Osteoblast (primary cell): ENCODE measurements at regions not wholly inside any gene's neighbourhood (a gene's known extent, or its start where the extent isn't known, plus 50 kb on each side); places are given as distances from the start of the nearest gene placed in this dataset.

Experiments used
- DNase-seq: peaks from one replicate; pipeline ENCODE4 v3.0.0; 2011; ENCODE audit warnings: low spot score, mixed read lengths; ENCODE audit not compliant: insufficient read length; ENCODE audit errors: missing footprints
- H2AFZ ChIP-seq: 2 replicates; pipeline ENCODE4 v1.6.0; 2011; ENCODE audit warnings: mild to moderate bottlenecking, low read length
- H3K27ac ChIP-seq: 2 replicates; pipeline ENCODE4 v1.5.1; 2011; ENCODE audit warnings: mild to moderate bottlenecking, low read depth, low read length, moderate library complexity
- H3K27me3 ChIP-seq: 2 replicates; pipeline ENCODE4 v1.6.0; 2012; ENCODE audit warnings: mild to moderate bottlenecking, control low read depth, inconsistent platforms, low read length, moderate library complexity; ENCODE audit not compliant: insufficient read depth
- H3K36me3 ChIP-seq: 2 replicates; pipeline ENCODE4 v1.5.1; 2011; ENCODE audit warnings: mild to moderate bottlenecking, low read length, control low read depth, moderate library complexity; ENCODE audit not compliant: insufficient read depth
- H3K4me1 ChIP-seq: 2 replicates; pipeline ENCODE4 v1.5.1; 2011; ENCODE audit warnings: mild to moderate bottlenecking, low read length, control low read depth, moderate library complexity; ENCODE audit not compliant: insufficient read depth
- H3K4me2 ChIP-seq: 2 replicates; pipeline ENCODE4 v1.6.0; 2011; ENCODE audit warnings: mild to moderate bottlenecking, low read length; ENCODE audit not compliant: insufficient read depth
- H3K4me3 ChIP-seq: fragments of 200-600 bp; sonication (generic); 3 replicates; pipeline ENCODE4 v1.5.1; 2012; ENCODE audit warnings: mild to moderate bottlenecking, low read length, inconsistent platforms; ENCODE audit not compliant: insufficient read depth
- H3K79me2 ChIP-seq: 2 replicates; pipeline ENCODE4 v1.6.0; 2012; ENCODE audit warnings: mild to moderate bottlenecking, low read length, control low read depth, inconsistent platforms; ENCODE audit not compliant: insufficient read depth
- H3K9me3 ChIP-seq: 2 replicates; pipeline ENCODE4 v1.5.1; 2011; ENCODE audit warnings: low read depth, low read length, control low read depth
- H4K20me1 ChIP-seq: 2 replicates; pipeline ENCODE4 v1.6.0; 2012; ENCODE audit warnings: mild to moderate bottlenecking, low read length, control low read depth; ENCODE audit not compliant: insufficient read depth
- CTCF ChIP-seq: IDR thresholded peaks from 2 replicates; pipeline ENCODE4 v1.5.1; 2011; ENCODE audit warnings: mild to moderate bottlenecking, low read depth, low read length, moderate library complexity; ENCODE audit errors: extremely low read depth

- Histone ChIP-seq H3K9me3 (no peaks in the 10 kb centered on the region), H3K4me3 (no peak overlapping the region), H4K20me1 (no peaks in the 10 kb centered on the region), H3K79me2 (no peaks in the 10 kb centered on the region), H3K4me2 (no peak overlapping the region), H3K36me3 (no peaks in the 10 kb centered on the region), H3K4me1 (peaks cover 11% of the 10 kb centered on the region), H3K27me3 (no peaks in the 10 kb centered on the region), H3K27ac (no peak overlapping the region), H2AFZ (no peak overlapping the region)
- DNase-seq = no peak
- no peak for TF ChIP-seq CTCF
These were observed 270.0 kb upstream of the MARCKS start for GRCh38 chr6:113587078-113587699.

DNA sequence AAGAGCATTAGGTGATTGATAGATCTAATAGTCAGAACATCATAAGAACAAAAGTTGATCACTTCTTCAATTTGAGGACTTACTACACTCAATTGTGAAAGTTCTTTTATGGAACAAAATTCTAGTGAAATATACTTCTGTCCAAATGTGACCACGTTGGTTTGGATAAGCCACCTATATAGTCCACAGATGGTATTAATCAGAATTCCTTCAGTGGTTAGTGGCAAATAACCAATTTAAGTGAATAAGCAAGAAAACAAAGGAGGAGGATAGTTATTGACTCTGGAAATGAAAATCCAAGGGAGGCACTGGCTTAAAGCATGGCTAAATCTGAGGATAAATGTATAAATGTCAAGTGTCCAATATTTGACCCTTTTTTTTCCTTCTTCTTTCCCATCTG is 268.5 kb upstream of the MARCKS start:
- peaks cover 11% of the 10 kb centered on the region for H3K4me1 ChIP-seq
- no peak overlapping the region for H3K4me3 ChIP-seq
- no peak overlapping the region for H3K4me2 ChIP-seq
- no peak overlapping the region for H3K27ac ChIP-seq
- TF ChIP-seq CTCF = no peak
- H3K27me3 ChIP-seq = no peaks in the 10 kb centered on the region
- no peaks in the 10 kb centered on the region for H3K36me3 ChIP-seq
- H3K9me3 ChIP-seq = no peaks in the 10 kb centered on the region
- H2AFZ ChIP-seq = no peak overlapping the region
- no peaks in the 10 kb centered on the region for H4K20me1 ChIP-seq
- no peaks in the 10 kb centered on the region for H3K79me2 ChIP-seq
- no peak for DNase-seq

DNA sequence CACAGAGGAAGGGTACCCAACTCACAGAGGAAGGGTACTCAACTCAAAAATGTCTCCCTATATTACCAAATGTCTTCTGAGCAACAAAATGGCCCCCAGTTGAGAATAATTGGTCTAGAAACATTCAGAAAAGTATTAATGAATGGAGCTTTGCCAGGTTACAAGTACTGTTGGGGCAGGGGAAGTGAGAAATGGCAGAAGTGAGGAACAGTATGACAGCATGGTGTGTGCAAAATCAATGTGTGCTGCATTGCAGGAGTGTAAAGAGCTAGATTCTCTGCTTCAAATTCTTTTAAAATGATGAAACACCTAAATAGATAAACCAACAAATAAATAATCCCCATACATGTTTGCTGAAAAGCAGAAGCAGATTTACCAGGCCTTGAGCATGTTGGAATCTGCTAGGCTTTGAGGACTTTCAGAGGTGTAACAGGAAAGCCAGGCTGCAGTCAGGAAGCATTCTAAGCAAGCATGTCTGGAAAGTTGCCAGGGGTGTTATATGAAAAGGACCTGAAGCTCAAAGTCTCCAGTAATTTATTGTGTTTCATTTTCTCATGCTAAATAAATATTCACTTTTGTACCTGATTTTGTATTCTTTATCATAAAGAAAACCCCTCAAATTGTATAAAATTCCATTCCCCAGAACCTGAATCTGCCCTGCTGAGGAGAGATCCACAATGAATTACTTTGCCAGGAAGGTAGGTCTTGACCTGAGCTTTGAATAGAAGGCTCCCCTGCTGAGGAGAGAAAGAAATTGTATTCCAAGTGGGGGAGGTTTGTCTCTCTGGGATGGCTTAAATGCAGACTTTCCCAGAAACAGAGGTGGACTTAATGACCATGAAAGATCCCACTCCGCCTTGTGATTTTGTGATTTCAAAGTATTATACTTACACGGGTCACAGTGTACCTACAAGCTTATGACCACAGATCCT is 265.0 kb upstream of the MARCKS start:
- H3K36me3 ChIP-seq = no peaks in the 10 kb centered on the region
- TF ChIP-seq CTCF = no peak
- H4K20me1 ChIP-seq = no peaks in the 10 kb centered on the region
- no peaks in the 10 kb centered on the region for H3K27me3 ChIP-seq
- H3K4me2 ChIP-seq = no peak overlapping the region
- H3K79me2 ChIP-seq = no peaks in the 10 kb centered on the region
- H3K9me3 ChIP-seq = no peaks in the 10 kb centered on the region
- peaks cover 18% of the 10 kb centered on the region for H3K4me1 ChIP-seq
- DNase-seq = no peak
- H2AFZ ChIP-seq = no peak overlapping the region
- H3K4me3 ChIP-seq = no peak overlapping the region
- no peak overlapping the region for H3K27ac ChIP-seq

DNA sequence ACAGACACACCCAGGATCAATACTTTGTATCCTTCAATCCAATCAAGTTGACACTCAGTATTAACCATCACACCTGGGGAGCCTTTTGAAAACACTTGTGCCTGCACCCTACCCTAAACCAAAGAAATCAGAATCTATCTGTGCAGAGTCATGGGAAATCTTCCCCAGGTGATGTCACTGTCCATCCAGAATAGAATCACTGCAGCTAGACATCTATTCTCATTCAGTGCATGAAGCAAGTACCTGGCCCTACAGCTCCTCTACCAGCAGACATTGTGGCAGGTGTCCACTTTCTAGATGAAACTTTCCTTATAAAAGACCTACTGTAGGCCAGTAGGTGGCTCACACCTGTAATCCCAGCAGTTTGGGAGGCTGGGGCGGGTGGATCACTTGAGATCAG is 262.4 kb upstream of the MARCKS start:
- Histone ChIP-seq H3K36me3 (no peaks in the 10 kb centered on the region), H3K9me3 (no peaks in the 10 kb centered on the region), H3K4me3 (no peak overlapping the region), H3K27ac (no peak overlapping the region), H3K27me3 (no peaks in the 10 kb centered on the region), H3K79me2 (no peaks in the 10 kb centered on the region), H3K4me1 (peaks cover 24% of the 10 kb centered on the region), H3K4me2 (no peak overlapping the region), H4K20me1 (no peaks in the 10 kb centered on the region), H2AFZ (no peak overlapping the region)
- no peak for DNase-seq
- TF ChIP-seq CTCF = no peak
